Heart right ventricle (tissue), 16 donors: ENCODE measurements at regions not wholly inside any gene's neighbourhood (a gene's known extent, or its start where the extent isn't known, plus 50 kb on each side); places are given as distances from the start of the nearest gene placed in this dataset.

Source experiments
- ATAC-seq, 8 donors: fragments of 200-7000 bp; cut with Tn5 transposase; one replicate each; pipeline ENCODE4 v1.9.1; 2020; ENCODE audit warnings: mild to moderate bottlenecking in 8 of 8, moderate library complexity in 8 of 8, moderate number of reproducible peaks in 1 of 8
- DNase-seq, 2 donors: peaks; one replicate each; pipeline ENCODE4 v3.0.0-alpha.2; 2020
- H3K27ac ChIP-seq, 10 donors: fragments of 200-600 bp; sonication (generic) in 2 of 10; one replicate each; pipeline versions ENCODE4 v1.5.0 to v1.8.0; 2020 to 2022; ENCODE audit warnings: mild to moderate bottlenecking in 3 of 10
- H3K27me3 ChIP-seq, 7 donors: fragments of 200-600 bp; one replicate each; pipeline ENCODE4 v1.8.0; 2021 to 2022; ENCODE audit warnings: mild to moderate bottlenecking in 2 of 7
- H3K36me3 ChIP-seq, 9 donors: fragments of 200-600 bp; sonication (generic) in 1 of 9; one replicate each; pipeline versions ENCODE4 v1.5.0 to v1.8.0; 2020 to 2022; ENCODE audit warnings: mild to moderate bottlenecking in 2 of 9
- H3K4me1 ChIP-seq, 9 donors: fragments of 200-600 bp; sonication (generic) in 1 of 9; one replicate each; pipeline versions ENCODE4 v1.5.0 to v1.8.0; 2020 to 2022; ENCODE audit warnings: mild to moderate bottlenecking in 4 of 9
- H3K4me3 ChIP-seq, 10 donors: fragments of 200-600 bp; sonication (generic) in 2 of 10; one replicate each; pipeline versions ENCODE4 v1.5.0 to v1.8.0; 2020 to 2022; ENCODE audit warnings: mild to moderate bottlenecking in 7 of 10, moderate library complexity in 2 of 10
- H3K9me3 ChIP-seq, 11 donors: fragments of 200-600 bp in 10 of 11; sonication (generic) in 2 of 11; one replicate each; pipeline versions ENCODE4 v1.5.0 to v1.8.0; 2013 to 2022; ENCODE audit warnings: mild to moderate bottlenecking in 2 of 11, control low read depth in 1 of 11, moderate library complexity in 1 of 11
- WGBS, 2 donors: extraction: QIAGEN DNeasy Blood & Tissue Kit; methylation state at CpG; one replicate each; pipeline ENCODE4 v1.1.7; 2013; ENCODE audit warnings: inconsistent platforms in 1 of 2; 5-methylcytosine and 5-hydroxymethylcytosine counted together
- intact Hi-C, 10 donors: fragments of 100-400 bp; cut with DNase I; formaldehyde crosslinking; loops; one replicate each; pipeline versions ENCODE4 v1.11.1 to v1.14.2; 2022
- TF ChIP-seq, protein P1 (sequence below), 9 donors: fragments of 200-600 bp; sonication (generic) in 2 of 9; IDR thresholded peaks; one replicate each; pipeline versions ENCODE4 v1.5.0 to v1.8.0; 2021 to 2022; ENCODE audit warnings: antibody characterized with exemption in 9 of 9, mild to moderate bottlenecking in 5 of 9, moderate library complexity in 1 of 9
- donor health status: Arrhythmogenic right ventricular cardiomyopathy.
- donor health status: ischemic (EF 13 %, LVEDD 7.1; RV severe dilation, severe dysfunction).
- donor health status: healthy with polysubstance abuse.
- donor health status: DM: no; HTN: yes; CAD: no.
- donor health status: DM: no; HTN: no; CAD: no.
- donor health status: ischemic (EF 25% LVEDD 6.9; RV normal size, moderate dysfunction).
- donor health status: ischemic (EF 25% LVEDD 5.7; RV mildly dilated, moderate dysfunction).
- donor health status: healthy.
- donor health status: DM: yes; HTN: yes; CAD: no.
- donor health status: Ischemic cardiomyopathy.
- donor health status: ischemic (EF 35%, LVEDD 5.7; RV mildly dilated, moderate dysfunction).
- donor health status: nonischemic (EF 11% LVEDD 7.7; RV severe dilation, severe dysfunction).
- donor health status: DM: yes; HTN: yes; CAD: no.
- donor health status: PGD.
- donor health status: ischemic (EF 29% LVEDD 5.4; RV normal size, mild dysfunction).
- donor health status: nonischemic (EF 23%, LVEDD 6.1; RV moderate dilation, normal function).

- TF ChIP-seq, protein P1, sequence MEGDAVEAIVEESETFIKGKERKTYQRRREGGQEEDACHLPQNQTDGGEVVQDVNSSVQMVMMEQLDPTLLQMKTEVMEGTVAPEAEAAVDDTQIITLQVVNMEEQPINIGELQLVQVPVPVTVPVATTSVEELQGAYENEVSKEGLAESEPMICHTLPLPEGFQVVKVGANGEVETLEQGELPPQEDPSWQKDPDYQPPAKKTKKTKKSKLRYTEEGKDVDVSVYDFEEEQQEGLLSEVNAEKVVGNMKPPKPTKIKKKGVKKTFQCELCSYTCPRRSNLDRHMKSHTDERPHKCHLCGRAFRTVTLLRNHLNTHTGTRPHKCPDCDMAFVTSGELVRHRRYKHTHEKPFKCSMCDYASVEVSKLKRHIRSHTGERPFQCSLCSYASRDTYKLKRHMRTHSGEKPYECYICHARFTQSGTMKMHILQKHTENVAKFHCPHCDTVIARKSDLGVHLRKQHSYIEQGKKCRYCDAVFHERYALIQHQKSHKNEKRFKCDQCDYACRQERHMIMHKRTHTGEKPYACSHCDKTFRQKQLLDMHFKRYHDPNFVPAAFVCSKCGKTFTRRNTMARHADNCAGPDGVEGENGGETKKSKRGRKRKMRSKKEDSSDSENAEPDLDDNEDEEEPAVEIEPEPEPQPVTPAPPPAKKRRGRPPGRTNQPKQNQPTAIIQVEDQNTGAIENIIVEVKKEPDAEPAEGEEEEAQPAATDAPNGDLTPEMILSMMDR (IDR thresholded peaks at IDR 0.05), result no peak
- ATAC-seq, result no peak
- no peak overlapping the region for H3K27ac ChIP-seq
- intact Hi-C loops, result no loop called here
- 86 to 87% methylated on average over 16 of the region's 16 CpGs for WGBS, 2 donors
- peaks cover 2 to 35% (median 9%) of the 10 kb centered on the region in 9 donors for H3K4me1 ChIP-seq
- H3K27me3 ChIP-seq, result peaks cover 0 to 3% (median 0%) of the 10 kb centered on the region in 7 donors
- no peak for DNase-seq
- H3K9me3 ChIP-seq, result no peaks in the 10 kb centered on the region
- no peaks in the 10 kb centered on the region for H3K36me3 ChIP-seq
- no peak overlapping the region for H3K4me3 ChIP-seq
These were observed 159.6 kb upstream of the ZNF217 start for GRCh38 chr20:53752971-53753879.

DNA sequence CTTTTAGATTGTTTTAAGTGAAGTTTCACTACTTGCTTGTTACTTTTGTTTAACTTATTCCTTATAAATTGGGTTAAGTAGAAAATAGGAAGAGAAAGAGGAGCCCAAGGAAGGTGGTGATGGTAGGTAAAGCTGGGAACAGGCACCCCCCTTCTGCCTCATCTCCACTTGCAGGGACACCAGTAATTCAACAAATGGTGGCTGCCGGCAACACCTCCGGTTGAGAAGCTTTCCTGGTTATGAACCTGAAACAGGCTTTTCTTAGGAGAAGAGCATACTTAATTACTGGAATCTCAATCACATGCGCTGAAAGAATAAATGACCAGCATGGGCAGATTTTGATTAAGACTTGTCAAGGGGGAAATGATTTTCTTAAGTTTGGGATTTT is 158.9 kb upstream of the ZNF217 start:
- no peaks in the 10 kb centered on the region for H3K36me3 ChIP-seq
- 92 to 94% methylated on average over 3 of the region's 3 CpGs for WGBS, 2 donors
- ATAC-seq, result no peak
- TF ChIP-seq, protein P1 (IDR thresholded peaks at IDR 0.05), result no peak
- DNase-seq, result no peak
- intact Hi-C loops, result no loop called here
- peaks cover 2 to 35% (median 9%) of the 10 kb centered on the region in 9 donors for H3K4me1 ChIP-seq
- peak overlapping the region in 1 of 10 donors; percentile 84 for H3K27ac ChIP-seq
- no peak overlapping the region for H3K4me3 ChIP-seq
- H3K27me3 ChIP-seq, result peaks cover 0 to under 1% (median 0%) of the 10 kb centered on the region in 7 donors
- no peaks in the 10 kb centered on the region for H3K9me3 ChIP-seq

DNA sequence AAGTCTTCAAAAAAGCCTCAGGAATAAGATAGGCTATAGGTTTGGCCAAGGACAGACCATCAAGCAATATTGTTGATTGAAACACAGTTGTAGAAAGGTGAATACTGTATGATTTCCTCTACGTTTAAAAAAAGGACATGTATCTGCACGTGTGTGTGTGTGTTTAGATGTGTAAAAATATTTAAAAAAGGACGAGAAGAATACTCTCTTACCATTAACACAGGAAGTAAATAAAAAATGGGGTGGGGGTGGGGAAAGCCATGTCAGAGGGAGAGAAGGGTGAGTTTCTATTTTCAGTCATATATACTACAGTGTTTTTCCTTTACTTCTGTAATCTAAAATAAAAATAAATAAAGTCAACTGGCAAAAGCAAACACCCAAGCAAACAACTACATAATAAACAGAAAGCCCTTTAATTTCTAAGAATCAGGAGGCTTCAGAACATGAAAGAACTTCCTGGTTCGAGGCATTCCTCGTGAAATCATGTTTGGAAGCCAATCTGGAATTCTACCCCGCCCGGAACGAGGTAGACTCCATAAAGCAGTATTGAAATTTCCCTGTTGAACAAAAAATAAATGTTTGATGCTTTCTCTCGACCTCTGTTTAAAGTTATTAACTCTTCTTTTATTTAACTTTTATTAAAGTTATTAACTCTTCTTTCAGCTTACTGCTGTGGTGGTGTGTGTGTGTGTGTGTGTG is 158.1 kb upstream of the ZNF217 start:
- no peak for ATAC-seq
- peak overlapping the region in 7 of 10 donors; percentile 10 to 84 (median 38) for H3K27ac ChIP-seq
- H3K4me3 ChIP-seq, result no peak overlapping the region
- H3K27me3 ChIP-seq, result no peaks in the 10 kb centered on the region
- whole genome bisulfite sequencing, 2 donors, result 41 to 63% methylated on average over 9 of the region's 9 CpGs
- intact Hi-C loops, result no loop called here
- peaks cover 2 to 35% (median 9%) of the 10 kb centered on the region in 9 donors for H3K4me1 ChIP-seq
- H3K9me3 ChIP-seq, result no peaks in the 10 kb centered on the region
- TF ChIP-seq, protein P1 (IDR thresholded peaks at IDR 0.05), result no peak
- DNase-seq, result no peak
- H3K36me3 ChIP-seq, result no peaks in the 10 kb centered on the region

DNA sequence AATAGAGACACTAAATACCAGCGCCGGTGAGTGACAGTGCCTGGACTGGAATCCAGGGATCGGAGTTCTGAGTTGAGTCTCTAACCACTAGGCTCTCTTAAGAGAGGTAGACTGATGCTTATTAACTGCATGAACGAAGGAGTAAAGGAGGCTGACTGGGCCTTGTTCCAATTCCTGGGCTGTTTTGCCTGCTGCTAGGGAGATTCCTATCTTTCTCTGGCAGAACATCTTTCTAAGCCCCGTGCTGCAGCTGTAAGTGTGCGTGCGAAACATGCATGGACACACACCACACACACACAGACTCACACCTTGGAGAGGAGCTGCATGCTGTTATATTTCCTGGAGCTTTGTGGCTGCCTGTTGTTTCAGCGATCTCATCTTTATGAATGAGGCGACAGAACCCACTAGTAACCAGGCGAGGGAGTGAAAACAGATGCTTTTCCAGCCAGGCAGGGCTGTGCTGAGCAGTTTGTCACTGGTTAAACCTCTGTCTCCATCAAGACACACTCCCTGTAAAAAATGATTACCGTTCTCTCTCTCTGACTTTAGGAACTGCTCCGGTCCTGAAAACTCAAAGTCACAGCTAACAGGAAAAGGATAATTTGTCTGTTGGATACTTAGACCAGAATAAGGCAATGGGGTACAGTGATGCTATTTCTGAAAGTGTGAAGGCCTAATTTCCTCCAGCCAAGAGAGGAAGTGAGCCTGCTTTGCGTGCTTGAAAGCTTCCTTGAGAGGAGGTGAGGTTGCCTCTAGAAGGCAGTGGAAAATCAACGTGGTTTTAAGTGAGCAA is 157.4 kb upstream of the ZNF217 start:
- ATAC-seq, result peak in 6 of 8 donors; percentile 29 to 73 (median 49)
- intact Hi-C loops, result no loop called here

More for the DNA sequence above, 157.4 kb upstream of the ZNF217 start:
- TF ChIP-seq, protein P1 (IDR thresholded peaks at IDR 0.05), result no peak
- Histone ChIP-seq H3K4me3 (no peak overlapping the region), H3K4me1 (peaks cover 2 to 35% (median 9%) of the 10 kb centered on the region in 9 donors), H3K9me3 (no peaks in the 10 kb centered on the region), H3K27me3 (no peaks in the 10 kb centered on the region), H3K27ac (peak overlapping the region in 8 of 10 donors; percentile 3 to 84 (median 34)), H3K36me3 (no peaks in the 10 kb centered on the region)
- no peak for DNase-seq
- WGBS, 2 donors, result 49% methylated on average over 14 of the region's 14 CpGs
